Left lung (tissue), 4 donors: ENCODE measurements at regions not wholly inside any gene's neighbourhood (a gene's known extent, or its start where the extent isn't known, plus 50 kb on each side); places are given as distances from the start of the nearest gene placed in this dataset.

Experiments used
- ATAC-seq: fragments of 200-7000 bp; cut with Tn5 transposase; one replicate; pipeline ENCODE4 v1.9.1; 2020; ENCODE audit warnings: moderate library complexity
- DNase-seq, 4 donors: peaks; one replicate each; pipeline ENCODE4 v3.0.0-alpha.2; 2013 to 2020
- H3K27ac ChIP-seq, 2 donors: fragments of 200-600 bp; sonication (generic) in 1 of 2; one replicate each; pipeline versions ENCODE4 v1.5.0 to v1.8.0; 2020 to 2021
- H3K27me3 ChIP-seq, 2 donors: fragments of 200-600 bp; sonication (generic) in 1 of 2; one replicate each; pipeline versions ENCODE4 v1.5.0 to v1.8.0; 2020 to 2021
- H3K36me3 ChIP-seq, 2 donors: fragments of 200-600 bp; sonication (generic) in 1 of 2; one replicate each; pipeline versions ENCODE4 v1.5.0 to v1.8.0; 2020 to 2021
- H3K4me1 ChIP-seq, 2 donors: fragments of 200-600 bp; one replicate each; pipeline ENCODE4 v1.8.0; 2021
- H3K4me3 ChIP-seq, 2 donors: fragments of 200-600 bp; sonication (generic) in 1 of 2; one replicate each; pipeline versions ENCODE4 v1.5.0 to v1.8.0; 2020 to 2021; ENCODE audit warnings: mild to moderate bottlenecking in 1 of 2
- H3K9me3 ChIP-seq, 2 donors: fragments of 200-600 bp; sonication (generic) in 1 of 2; one replicate each; pipeline versions ENCODE4 v1.5.0 to v1.8.0; 2020 to 2021
- CTCF ChIP-seq, 2 donors: fragments of 200-600 bp; sonication (generic) in 1 of 2; IDR thresholded peaks; one replicate each; pipeline versions ENCODE4 v1.5.0 to v1.8.0; 2021; ENCODE audit warnings: antibody characterized with exemption in 2 of 2
- intact Hi-C, 2 donors: fragments of 100-400 bp; cut with DNase I; formaldehyde crosslinking; loops; one replicate each; pipeline versions ENCODE4 v1.11.2 to v1.14.2; 2022
- donor health status: DM: no; HTN: yes; CAD: no.
- donor health status: DM: no; HTN: no; CAD: no.

- no peaks in the 10 kb centered on the region for H3K27me3 ChIP-seq
Measured at GRCh38 chr20:22701679-22702308, 117.4 kb upstream of the FOXA2 start.

GRCh38 chr20:22703843-22704242, 119.5 kb upstream of the FOXA2 start:
- Histone ChIP-seq H3K4me3 (no peak overlapping the region), H3K27me3 (no peaks in the 10 kb centered on the region), H3K9me3 (peaks cover 0 to 6% of the 10 kb centered on the region in 2 donors), H3K27ac (no peak overlapping the region), H3K4me1 (no peaks in the 10 kb centered on the region), H3K36me3 (no peaks in the 10 kb centered on the region)
- no peak for TF ChIP-seq CTCF (IDR thresholded peaks at IDR 0.05)
- intact Hi-C loops, result no loop called here
- ATAC-seq, result no peak
- DNase-seq, result no peak

More at GRCh38 chr20:22701679-22702308, 117.4 kb upstream of the FOXA2 start:
- Histone ChIP-seq H3K4me3 (no peak overlapping the region), H3K36me3 (no peaks in the 10 kb centered on the region), H3K27ac (no peak overlapping the region), H3K4me1 (no peaks in the 10 kb centered on the region), H3K9me3 (peaks cover 0 to 6% of the 10 kb centered on the region in 2 donors)
- TF ChIP-seq CTCF (IDR thresholded peaks at IDR 0.05), result no peak
- no peak for DNase-seq
- no peak for ATAC-seq
- intact Hi-C loops, result no loop called here

GRCh38 chr20:22711971-22712755, 127.8 kb upstream of the FOXA2 start:
- no peak for ATAC-seq
- no peaks in the 10 kb centered on the region for H3K36me3 ChIP-seq
- intact Hi-C loops, result loop anchor here in 1 of 2 donors (10.0 kb wide), 1 partner anchor 153 kb away; no protein-coding TSS in a partner anchor
- no peak for TF ChIP-seq CTCF (IDR thresholded peaks at IDR 0.05)
- H3K27ac ChIP-seq, result no peak overlapping the region
- no peak for DNase-seq
- H3K4me1 ChIP-seq, result peaks cover 0 to 13% of the 10 kb centered on the region in 2 donors
- no peak overlapping the region for H3K4me3 ChIP-seq
- no peaks in the 10 kb centered on the region for H3K27me3 ChIP-seq
- H3K9me3 ChIP-seq, result no peaks in the 10 kb centered on the region

GRCh38 chr20:22716821-22717351, 132.5 kb upstream of the FOXA2 start:
- no peak for TF ChIP-seq CTCF (IDR thresholded peaks at IDR 0.05)

GRCh38 chr20:22717466-22717865, 133.1 kb upstream of the FOXA2 start:
- intact Hi-C loops, result loop anchor here in 1 of 2 donors (10.0 kb wide), 1 partner anchor 147 kb away; no protein-coding TSS in a partner anchor
- no peak for TF ChIP-seq CTCF (IDR thresholded peaks at IDR 0.05)
- no peaks in the 10 kb centered on the region for H3K36me3 ChIP-seq
- H3K27ac ChIP-seq, result peak overlapping the region; percentile 70 to 76
- no peaks in the 10 kb centered on the region for H3K9me3 ChIP-seq
- ATAC-seq (peak; percentile 95), DNase-seq (peak in 1 of 4 donors; percentile 59)
- H3K27me3 ChIP-seq, result no peaks in the 10 kb centered on the region
- peaks cover 0 to 39% of the 10 kb centered on the region in 2 donors for H3K4me1 ChIP-seq
- no peak overlapping the region for H3K4me3 ChIP-seq

More at GRCh38 chr20:22716821-22717351, 132.5 kb upstream of the FOXA2 start:
- intact Hi-C loops, result loop anchor here in 1 of 2 donors (10.0 kb wide), 1 partner anchor 148 kb away; no protein-coding TSS in a partner anchor
- H3K36me3 ChIP-seq, result no peaks in the 10 kb centered on the region
- no peaks in the 10 kb centered on the region for H3K27me3 ChIP-seq
- no peak overlapping the region for H3K4me3 ChIP-seq
- H3K9me3 ChIP-seq, result no peaks in the 10 kb centered on the region
- ATAC-seq, result peak; percentile 79
- peak in 2 of 4 donors; percentile 34 to 57 for DNase-seq
- peak overlapping the region; percentile 70 to 76 for H3K27ac ChIP-seq
- peaks cover 0 to 39% of the 10 kb centered on the region in 2 donors for H3K4me1 ChIP-seq
